ENCODE measurements at regions not wholly inside any gene's neighbourhood (a gene's known extent, or its start where the extent isn't known, plus 50 kb on each side); places are given as distances from the start of the nearest gene placed in this dataset.

DNA sequence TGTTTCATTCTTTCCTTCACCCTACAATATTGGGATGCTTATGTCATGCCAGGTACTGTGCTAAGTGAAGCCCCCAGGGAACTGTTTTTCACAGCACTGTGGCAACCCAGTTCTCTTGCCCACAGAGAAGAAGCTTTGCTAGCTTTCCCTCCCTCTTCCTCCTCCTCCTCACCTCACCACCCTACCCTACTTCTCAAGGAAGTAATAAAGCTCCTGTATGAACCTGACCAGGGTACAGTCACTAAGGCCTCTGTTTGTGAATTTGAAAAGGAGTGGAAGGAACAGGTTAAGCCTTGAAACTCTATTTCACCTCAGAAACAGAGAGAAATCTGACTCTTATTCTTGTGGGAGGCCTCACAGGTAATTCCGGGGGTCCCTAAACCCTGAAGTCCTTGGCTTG is 219.4 kb upstream of the RADX start (continued):
- TF ChIP-seq, protein P1, sequence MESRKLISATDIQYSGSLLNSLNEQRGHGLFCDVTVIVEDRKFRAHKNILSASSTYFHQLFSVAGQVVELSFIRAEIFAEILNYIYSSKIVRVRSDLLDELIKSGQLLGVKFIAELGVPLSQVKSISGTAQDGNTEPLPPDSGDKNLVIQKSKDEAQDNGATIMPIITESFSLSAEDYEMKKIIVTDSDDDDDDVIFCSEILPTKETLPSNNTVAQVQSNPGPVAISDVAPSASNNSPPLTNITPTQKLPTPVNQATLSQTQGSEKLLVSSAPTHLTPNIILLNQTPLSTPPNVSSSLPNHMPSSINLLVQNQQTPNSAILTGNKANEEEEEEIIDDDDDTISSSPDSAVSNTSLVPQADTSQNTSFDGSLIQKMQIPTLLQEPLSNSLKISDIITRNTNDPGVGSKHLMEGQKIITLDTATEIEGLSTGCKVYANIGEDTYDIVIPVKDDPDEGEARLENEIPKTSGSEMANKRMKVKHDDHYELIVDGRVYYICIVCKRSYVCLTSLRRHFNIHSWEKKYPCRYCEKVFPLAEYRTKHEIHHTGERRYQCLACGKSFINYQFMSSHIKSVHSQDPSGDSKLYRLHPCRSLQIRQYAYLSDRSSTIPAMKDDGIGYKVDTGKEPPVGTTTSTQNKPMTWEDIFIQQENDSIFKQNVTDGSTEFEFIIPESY (IDR thresholded peaks at IDR 0.05; ENCODE audit: extremely low read depth, insufficient replicate concordance, low read length), result no peak
- TF ChIP-seq SP1 (IDR thresholded peaks at IDR 0.05; ENCODE audit: low read depth) (no peak), EZH2phosphoT487 (IDR thresholded peaks at IDR 0.05; ENCODE audit: borderline replicate concordance) (no peak), POLR2AphosphoS5 (IDR thresholded peaks at IDR 0.05; ENCODE audit: low read depth, low read length) (no peak)

DNA sequence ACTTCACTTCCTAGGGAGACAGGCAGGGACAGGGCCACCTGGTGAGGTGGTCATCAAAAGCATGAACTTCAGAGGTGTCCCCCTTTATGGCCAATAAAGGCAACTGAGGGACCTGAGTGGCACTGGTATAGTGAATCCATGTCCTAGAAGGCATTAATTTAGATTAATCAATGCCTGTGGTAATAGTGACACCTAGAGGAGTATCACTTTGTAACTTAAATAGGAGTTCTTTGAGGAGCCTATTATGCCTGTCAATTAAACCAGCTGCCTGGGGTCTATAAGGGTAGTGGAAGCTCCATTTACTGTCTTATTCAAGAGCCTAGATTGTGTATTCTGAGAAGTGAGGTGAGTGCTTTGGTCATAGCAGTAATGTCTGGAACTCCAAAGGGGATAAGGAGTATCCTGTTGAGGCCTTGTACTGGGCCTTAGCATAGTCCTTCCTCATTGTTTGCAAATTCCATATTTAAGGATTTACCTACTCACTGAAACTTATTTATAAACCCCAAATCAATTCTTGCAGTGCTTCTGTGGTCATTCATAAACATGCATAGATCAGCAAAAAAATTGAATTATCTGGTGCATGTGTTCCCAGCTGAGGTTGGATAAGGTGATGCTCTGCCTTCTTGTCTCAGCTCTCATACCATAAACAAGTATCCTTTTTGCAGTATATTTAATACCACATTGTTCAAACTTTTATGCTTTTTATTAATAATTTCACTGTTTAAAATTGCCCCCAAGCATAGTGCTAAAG is 213.8 kb upstream of the RADX start:
- H3K4me1 ChIP-seq (ENCODE audit: control insufficient read depth in 1 of 2, insufficient read depth in 2 of 2, low read length in 2 of 2), result no peaks in the 10 kb centered on the region
- no peak overlapping the region for H3K4me3 ChIP-seq (replicated peaks in 1 of 2; ENCODE audit: low read depth in 1 of 2, low read length in 2 of 2)
- no peaks in the 10 kb centered on the region for H4K20me1 ChIP-seq (ENCODE audit: insufficient read depth)
- RAD21 ChIA-PET (ENCODE audit: low non-redundant PET in 1 of 2, low total read pairs in 2 of 2, uncharacterized antibody in 2 of 2, unreplicated experiment in 2 of 2), result interaction anchor here in 1 of 2 experiments (0.7 kb wide), 1 partner anchor 358 kb away, joined by 5 read pairs; no protein-coding TSS in a partner anchor
- no peaks in the 10 kb centered on the region for H3K9me2 ChIP-seq (ENCODE audit: insufficient read depth)
- H3K79me2 ChIP-seq (ENCODE audit: insufficient read depth, low read length), result no peaks in the 10 kb centered on the region
- H3K27ac ChIP-seq (ENCODE audit: low read depth, low read length), result no peak overlapping the region
- H3K27me3 ChIP-seq (ENCODE audit: insufficient read depth, low read length), result no peaks in the 10 kb centered on the region
- H3K36me3 ChIP-seq (ENCODE audit: control insufficient read depth in 1 of 2, insufficient read depth in 2 of 2, low read length in 2 of 2), result no peaks in the 10 kb centered on the region
- POLR2A ChIA-PET, result no interaction called here
- intact Hi-C loops (cut with micrococcal nuclease), result loop anchor here (2.0 to 5.0 kb wide), 4 partner anchors 227 to 521 kb away; partner anchors contain the start of gene SERPINA7
- CTCF ChIA-PET, result interaction anchor here (1.3 to 1.4 kb wide), 2 partner anchors 423 to 522 kb away, joined by 5 to 6 read pairs; no protein-coding TSS in a partner anchor
- H3K9ac ChIP-seq (ENCODE audit: low read length), result no peak overlapping the region
- no peak overlapping the region for H3K4me2 ChIP-seq (ENCODE audit: low read length)
- no peak overlapping the region for H2AFZ ChIP-seq (ENCODE audit: low read depth, low read length, poor library complexity, severe bottlenecking)
- ATAC-seq (peak; percentile 84), DNase-seq (ENCODE audit: low read depth, low spot score) (peak; percentile 21)
- H3K9me3 ChIP-seq (ENCODE audit: control insufficient read depth in 1 of 2, insufficient read depth in 1 of 2, low read depth in 1 of 2, low read length in 2 of 2), result no peaks in the 10 kb centered on the region
- TF ChIP-seq ZFX (IDR thresholded peaks at IDR 0.05) (no peak), SIN3A (IDR thresholded peaks at IDR 0.05; ENCODE audit: low read depth) (no peak), ZNF274 (IDR thresholded peaks at IDR 0.05; ENCODE audit: low read depth, low read length) (no peak), EGR1 (IDR thresholded peaks at IDR 0.05; ENCODE audit: low read depth) (no peak), TCF7L2 (IDR thresholded peaks at IDR 0.05; ENCODE audit: borderline replicate concordance, extremely low read depth, insufficient read depth, insufficient read length) (no peak), EZH2phosphoT487 (IDR thresholded peaks at IDR 0.05; ENCODE audit: borderline replicate concordance) (no peak), ELF1 (IDR thresholded peaks at IDR 0.05; ENCODE audit: borderline replicate concordance, low read depth) (no peak), SP1 (IDR thresholded peaks at IDR 0.05; ENCODE audit: low read depth) (no peak), JUND (IDR thresholded peaks at IDR 0.05) (no peak), EZH2 (IDR thresholded peaks at IDR 0.05) (no peak), RAD21 (IDR thresholded peaks at IDR 0.05; ENCODE audit: low read depth) (peak; percentile 69)
- TF ChIP-seq, protein P2, sequence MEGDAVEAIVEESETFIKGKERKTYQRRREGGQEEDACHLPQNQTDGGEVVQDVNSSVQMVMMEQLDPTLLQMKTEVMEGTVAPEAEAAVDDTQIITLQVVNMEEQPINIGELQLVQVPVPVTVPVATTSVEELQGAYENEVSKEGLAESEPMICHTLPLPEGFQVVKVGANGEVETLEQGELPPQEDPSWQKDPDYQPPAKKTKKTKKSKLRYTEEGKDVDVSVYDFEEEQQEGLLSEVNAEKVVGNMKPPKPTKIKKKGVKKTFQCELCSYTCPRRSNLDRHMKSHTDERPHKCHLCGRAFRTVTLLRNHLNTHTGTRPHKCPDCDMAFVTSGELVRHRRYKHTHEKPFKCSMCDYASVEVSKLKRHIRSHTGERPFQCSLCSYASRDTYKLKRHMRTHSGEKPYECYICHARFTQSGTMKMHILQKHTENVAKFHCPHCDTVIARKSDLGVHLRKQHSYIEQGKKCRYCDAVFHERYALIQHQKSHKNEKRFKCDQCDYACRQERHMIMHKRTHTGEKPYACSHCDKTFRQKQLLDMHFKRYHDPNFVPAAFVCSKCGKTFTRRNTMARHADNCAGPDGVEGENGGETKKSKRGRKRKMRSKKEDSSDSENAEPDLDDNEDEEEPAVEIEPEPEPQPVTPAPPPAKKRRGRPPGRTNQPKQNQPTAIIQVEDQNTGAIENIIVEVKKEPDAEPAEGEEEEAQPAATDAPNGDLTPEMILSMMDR (IDR thresholded peaks at IDR 0.05 in 2 of 3, conservative IDR thresholded peaks at IDR 0.05 in 1 of 3; ENCODE audit: borderline replicate concordance in 1 of 3, insufficient read depth in 1 of 3, low read depth in 2 of 3, low read length in 2 of 3), result peak; percentile 7 to 46 (median 33); a peak in 4 of 6 replicates
- TF ChIP-seq, protein P3, sequence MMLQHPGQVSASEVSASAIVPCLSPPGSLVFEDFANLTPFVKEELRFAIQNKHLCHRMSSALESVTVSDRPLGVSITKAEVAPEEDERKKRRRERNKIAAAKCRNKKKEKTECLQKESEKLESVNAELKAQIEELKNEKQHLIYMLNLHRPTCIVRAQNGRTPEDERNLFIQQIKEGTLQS (IDR thresholded peaks at IDR 0.05), result no peak
- TF ChIP-seq, protein P4, sequence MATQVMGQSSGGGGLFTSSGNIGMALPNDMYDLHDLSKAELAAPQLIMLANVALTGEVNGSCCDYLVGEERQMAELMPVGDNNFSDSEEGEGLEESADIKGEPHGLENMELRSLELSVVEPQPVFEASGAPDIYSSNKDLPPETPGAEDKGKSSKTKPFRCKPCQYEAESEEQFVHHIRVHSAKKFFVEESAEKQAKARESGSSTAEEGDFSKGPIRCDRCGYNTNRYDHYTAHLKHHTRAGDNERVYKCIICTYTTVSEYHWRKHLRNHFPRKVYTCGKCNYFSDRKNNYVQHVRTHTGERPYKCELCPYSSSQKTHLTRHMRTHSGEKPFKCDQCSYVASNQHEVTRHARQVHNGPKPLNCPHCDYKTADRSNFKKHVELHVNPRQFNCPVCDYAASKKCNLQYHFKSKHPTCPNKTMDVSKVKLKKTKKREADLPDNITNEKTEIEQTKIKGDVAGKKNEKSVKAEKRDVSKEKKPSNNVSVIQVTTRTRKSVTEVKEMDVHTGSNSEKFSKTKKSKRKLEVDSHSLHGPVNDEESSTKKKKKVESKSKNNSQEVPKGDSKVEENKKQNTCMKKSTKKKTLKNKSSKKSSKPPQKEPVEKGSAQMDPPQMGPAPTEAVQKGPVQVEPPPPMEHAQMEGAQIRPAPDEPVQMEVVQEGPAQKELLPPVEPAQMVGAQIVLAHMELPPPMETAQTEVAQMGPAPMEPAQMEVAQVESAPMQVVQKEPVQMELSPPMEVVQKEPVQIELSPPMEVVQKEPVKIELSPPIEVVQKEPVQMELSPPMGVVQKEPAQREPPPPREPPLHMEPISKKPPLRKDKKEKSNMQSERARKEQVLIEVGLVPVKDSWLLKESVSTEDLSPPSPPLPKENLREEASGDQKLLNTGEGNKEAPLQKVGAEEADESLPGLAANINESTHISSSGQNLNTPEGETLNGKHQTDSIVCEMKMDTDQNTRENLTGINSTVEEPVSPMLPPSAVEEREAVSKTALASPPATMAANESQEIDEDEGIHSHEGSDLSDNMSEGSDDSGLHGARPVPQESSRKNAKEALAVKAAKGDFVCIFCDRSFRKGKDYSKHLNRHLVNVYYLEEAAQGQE (IDR thresholded peaks at IDR 0.05; ENCODE audit: low read depth), result no peak
- BruUV-seq (replicated peaks), result no TSS peak
